Testis (tissue), 2 donors: ENCODE measurements at regions not wholly inside any gene's neighbourhood (a gene's known extent, or its start where the extent isn't known, plus 50 kb on each side); places are given as distances from the start of the nearest gene placed in this dataset.

Experiments
- CTCF ChIP-seq, 3 experiments: fragments of 450-650 bp in 2 of 3; fragments of 200-600 bp in 1 of 3; sonication (generic) in 1 of 3; IDR thresholded peaks; one replicate each; pipeline ENCODE4 v1.5.1; 2016 to 2019; ENCODE audit warnings: antibody characterized with exemption in 3 of 3, mild to moderate bottlenecking in 2 of 3, moderate library complexity in 1 of 3
- POLR2A ChIP-seq: fragments of 450-650 bp; IDR thresholded peaks from one replicate; pipeline ENCODE4 v1.6.1; 2017; ENCODE audit warnings: antibody characterized with exemption, mild to moderate bottlenecking, moderate library complexity

- no peak for TF ChIP-seq CTCF (IDR thresholded peaks at IDR 0.05)
- no peak for TF ChIP-seq POLR2A
Measured at GRCh38 chr12:69129564-69129963, 109.8 kb upstream of the CPSF6 start.
